GM23248 (cell line): ENCODE measurements at regions not wholly inside any gene's neighbourhood (a gene's known extent, or its start where the extent isn't known, plus 50 kb on each side); places are given as distances from the start of the nearest gene placed in this dataset.

ENCODE experiments used
- DNase-seq: peaks from one replicate; pipeline ENCODE4 v3.0.0-alpha.2; 2015
- H2AFZ ChIP-seq: fragments of 200-600 bp; sonication (generic); 2 replicates; pipeline ENCODE4 v1.6.1; 2016; ENCODE audit warnings: antibody characterized with exemption
- H3F3A ChIP-seq: fragments of 200-600 bp; sonication (generic); 2 replicates; pipeline ENCODE4 v1.6.1; 2016; ENCODE audit warnings: mild to moderate bottlenecking, antibody characterized with exemption, mixed run types; ENCODE audit not compliant: insufficient read depth
- H3K27ac ChIP-seq: fragments of 200-600 bp; sonication (generic); 2 replicates; pipeline ENCODE4 v1.5.1; 2016; ENCODE audit warnings: mild to moderate bottlenecking
- H3K27me3 ChIP-seq: fragments of 200-600 bp; sonication (generic); replicated peaks from 2 replicates; pipeline ENCODE4 v1.6.1; 2016; ENCODE audit warnings: mild to moderate bottlenecking; ENCODE audit not compliant: insufficient read depth
- H3K36me3 ChIP-seq: fragments of 200-600 bp; sonication (generic); 2 replicates; pipeline ENCODE4 v1.6.1; 2016; ENCODE audit warnings: low read depth, mild to moderate bottlenecking
- H3K4me1 ChIP-seq: fragments of 200-600 bp; sonication (generic); 2 replicates; pipeline ENCODE4 v1.6.1; 2016; ENCODE audit warnings: mild to moderate bottlenecking; ENCODE audit not compliant: insufficient read depth
- H3K4me2 ChIP-seq: fragments of 200-600 bp; sonication (generic); one replicate; pipeline ENCODE4 v1.6.1; 2016; ENCODE audit warnings: mild to moderate bottlenecking; ENCODE audit not compliant: unreplicated experiment
- H3K4me3 ChIP-seq: fragments of 200-600 bp; sonication (generic); 2 replicates; pipeline ENCODE4 v1.5.1; 2016; ENCODE audit warnings: mild to moderate bottlenecking
- H3K79me2 ChIP-seq: fragments of 200-600 bp; sonication (generic); 2 replicates; pipeline ENCODE4 v1.6.1; 2016; ENCODE audit warnings: mild to moderate bottlenecking; ENCODE audit not compliant: insufficient read depth
- H3K9ac ChIP-seq: fragments of 200-600 bp; sonication (generic); 2 replicates; pipeline ENCODE4 v1.6.1; 2016; ENCODE audit warnings: mild to moderate bottlenecking
- H3K9me2 ChIP-seq: fragments of 200-600 bp; sonication (generic); 2 replicates; pipeline ENCODE4 v1.6.1; 2016; ENCODE audit warnings: mixed run types, mild to moderate bottlenecking, moderate library complexity; ENCODE audit not compliant: insufficient read depth
- H3K9me3 ChIP-seq: fragments of 200-600 bp; sonication (generic); one replicate; pipeline ENCODE4 v1.6.1; 2017; ENCODE audit warnings: low read depth
- H4K20me1 ChIP-seq: fragments of 200-600 bp; sonication (generic); 2 replicates; pipeline ENCODE4 v1.6.0; 2016; ENCODE audit not compliant: insufficient read depth
- EZH2 ChIP-seq: fragments of 200-600 bp; sonication (generic); IDR thresholded peaks from 2 replicates; pipeline ENCODE4 v1.6.1; 2018; ENCODE audit warnings: antibody characterized with exemption, mild to moderate bottlenecking; ENCODE audit not compliant: insufficient read depth, poor library complexity, severe bottlenecking
- EZH2phosphoT487 ChIP-seq: fragments of 200-600 bp; sonication (generic); IDR thresholded peaks from 2 replicates; pipeline ENCODE4 v1.6.1; 2018; ENCODE audit warnings: antibody characterized with exemption, moderate library complexity, mild to moderate bottlenecking, low read depth; ENCODE audit not compliant: insufficient read depth
- WGBS, 2 experiments: methylation state at CpG; one replicate each; pipeline ENCODE4 v1.1.6; 2015 to 2017; ENCODE audit warnings: low lambda C conversion rate in 2 of 2, low coverage in 1 of 2; ENCODE audit errors: missing lambda C conversion rate in 2 of 2; 5-methylcytosine and 5-hydroxymethylcytosine counted together
- in situ Hi-C: fragments of 300-500 bp; cut with MboI; formaldehyde crosslinking; loops from 2 replicates; pipeline ENCODE4 v1.15.0; 2020

DNA sequence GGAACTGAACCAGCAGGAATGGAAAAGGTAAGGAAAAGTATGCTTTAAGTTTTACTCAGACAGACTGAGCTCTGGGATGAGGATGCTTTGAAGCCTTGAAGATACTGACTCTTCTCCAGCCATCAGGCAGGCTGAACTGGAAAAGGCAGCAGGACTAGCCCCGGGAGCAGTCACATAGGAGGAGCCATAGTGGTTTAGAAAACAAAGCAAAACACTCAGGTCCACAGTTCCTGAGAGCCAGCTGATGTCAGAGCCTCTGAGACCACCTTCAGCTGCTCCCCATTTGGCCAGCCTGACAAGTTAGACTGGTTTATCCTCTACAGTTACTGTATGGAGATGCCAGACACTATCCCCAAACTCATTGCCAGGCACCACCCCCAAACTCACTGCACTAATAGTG is 167.9 kb upstream of the CPEB2 start:
- Histone ChIP-seq H3K27me3 (no peaks in the 10 kb centered on the region; the same call in 1 of the 2 replicates), H2AFZ (no peak overlapping the region), H3K9me3 (no peaks in the 10 kb centered on the region), H3K79me2 (no peaks in the 10 kb centered on the region), H3K4me3 (no peak overlapping the region), H3F3A (no peaks in the 10 kb centered on the region), H3K27ac (no peak overlapping the region), H3K9ac (no peak overlapping the region), H3K4me2 (no peak overlapping the region), H3K36me3 (no peaks in the 10 kb centered on the region), H3K9me2 (no peaks in the 10 kb centered on the region), H3K4me1 (no peaks in the 10 kb centered on the region), H4K20me1 (no peaks in the 10 kb centered on the region)
- in situ Hi-C loops: no loop called here
- WGBS, 2 experiments: 14 to 30% methylated on average over 1 of the region's 1 CpG
- DNase-seq: no peak
- TF ChIP-seq EZH2 (no peak), EZH2phosphoT487 (no peak)

DNA sequence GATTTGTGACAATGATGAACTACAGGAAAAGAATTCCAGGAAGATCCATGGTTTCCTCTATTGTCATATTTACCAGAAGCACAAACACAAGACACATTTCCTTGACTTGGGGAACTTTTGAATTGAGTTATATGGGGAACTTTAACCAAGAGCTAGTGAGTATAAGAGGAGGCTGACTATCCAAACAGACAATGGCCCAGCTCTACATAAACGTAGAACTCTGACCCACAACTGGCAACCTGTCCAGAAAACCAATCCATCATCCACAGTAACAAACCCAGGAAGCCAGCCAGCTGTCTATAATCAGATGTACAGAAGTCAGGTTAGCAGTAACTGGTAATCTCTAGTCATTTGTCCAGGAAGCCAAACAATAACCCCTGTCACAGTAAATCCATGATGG is 167.0 kb upstream of the CPEB2 start:
- Histone ChIP-seq H3K36me3 (no peaks in the 10 kb centered on the region), H3K9me3 (no peaks in the 10 kb centered on the region), H3K4me3 (no peak overlapping the region), H3K9ac (no peak overlapping the region), H3K4me2 (no peak overlapping the region), H3K27ac (no peak overlapping the region), H3F3A (no peaks in the 10 kb centered on the region), H3K27me3 (no peaks in the 10 kb centered on the region; the same call in 1 of the 2 replicates), H3K79me2 (no peaks in the 10 kb centered on the region), H2AFZ (no peak overlapping the region), H3K4me1 (no peaks in the 10 kb centered on the region), H4K20me1 (no peaks in the 10 kb centered on the region), H3K9me2 (no peaks in the 10 kb centered on the region)
- WGBS, 2 experiments: 0% methylated on average over 1 of the region's 1 CpG
- in situ Hi-C loops: no loop called here
- TF ChIP-seq EZH2 (no peak), EZH2phosphoT487 (no peak)
- DNase-seq: no peak

DNA sequence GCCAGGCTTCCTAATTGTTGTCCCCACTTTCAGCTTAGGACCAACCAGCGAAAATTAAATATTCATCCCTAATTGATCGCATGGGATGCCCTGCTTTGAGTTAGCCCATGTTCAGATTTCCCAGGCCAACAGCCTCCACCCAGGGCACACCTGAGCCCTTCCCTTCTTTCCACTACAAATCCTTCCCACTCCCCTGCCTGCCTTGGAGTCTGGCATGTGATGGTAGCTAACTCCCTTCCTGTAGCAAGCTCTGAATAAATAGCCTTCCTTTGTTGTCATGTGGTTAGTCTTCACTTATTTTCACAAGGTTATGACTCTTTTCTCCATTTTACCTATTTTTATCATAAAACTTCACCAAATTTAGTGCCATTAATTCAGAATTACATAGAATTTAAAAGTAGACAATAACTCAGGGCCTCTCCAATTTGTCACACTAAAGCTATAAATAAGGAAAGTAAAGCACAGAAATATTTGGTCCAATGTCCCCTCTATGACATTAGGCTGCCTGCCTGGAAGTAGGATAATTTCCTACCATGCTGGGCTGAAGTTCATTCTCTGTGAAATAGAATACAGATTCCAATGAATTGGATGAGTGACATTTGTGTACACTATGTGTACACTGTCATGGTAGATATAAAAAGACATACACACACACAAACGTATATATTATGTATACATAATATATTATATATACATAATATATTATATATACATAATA is 166.4 kb upstream of the CPEB2 start:
- H3K4me2 ChIP-seq: no peak overlapping the region
- WGBS, 2 experiments: 74 to 75% methylated on average over 3 of the region's 3 CpGs
- H3K36me3 ChIP-seq: no peaks in the 10 kb centered on the region
- DNase-seq: no peak
- H3F3A ChIP-seq: no peaks in the 10 kb centered on the region
- no peak overlapping the region for H3K9ac ChIP-seq
- H3K4me1 ChIP-seq: no peaks in the 10 kb centered on the region
- no peaks in the 10 kb centered on the region for H3K79me2 ChIP-seq
- H3K27ac ChIP-seq: no peak overlapping the region
- H3K27me3 ChIP-seq: no peaks in the 10 kb centered on the region; the same call in 1 of the 2 replicates
- no peaks in the 10 kb centered on the region for H3K9me3 ChIP-seq
- no peaks in the 10 kb centered on the region for H3K9me2 ChIP-seq
- H3K4me3 ChIP-seq: no peak overlapping the region
- no peak for TF ChIP-seq EZH2phosphoT487
- no peak for TF ChIP-seq EZH2
- H2AFZ ChIP-seq: no peak overlapping the region
- in situ Hi-C loops: no loop called here
- no peaks in the 10 kb centered on the region for H4K20me1 ChIP-seq

DNA sequence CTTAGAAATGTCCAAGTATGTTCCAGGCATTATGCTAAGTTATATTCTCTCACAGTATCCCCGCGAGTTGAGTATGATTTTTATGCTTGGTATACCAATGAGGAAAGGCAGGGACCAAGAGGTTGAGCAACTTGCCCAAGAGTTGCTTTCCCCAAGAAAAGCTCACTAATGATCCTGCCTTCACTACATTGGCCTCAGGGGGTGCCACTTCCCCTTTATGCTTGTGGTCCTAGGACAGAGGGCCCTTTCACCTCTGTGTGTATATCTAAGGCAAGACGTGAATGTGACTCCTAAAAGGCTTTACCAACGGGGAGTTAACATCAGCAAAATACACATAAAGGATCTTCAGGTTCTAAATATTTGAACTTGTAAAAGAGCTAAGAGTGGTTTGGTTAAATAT is 164.4 kb upstream of the CPEB2 start:
- H3K4me2 ChIP-seq: no peak overlapping the region
- 81 to 85% methylated on average over 4 of the region's 4 CpGs for WGBS, 2 experiments
- H3K27ac ChIP-seq: no peak overlapping the region
- H3K9me2 ChIP-seq: no peaks in the 10 kb centered on the region
- H3K27me3 ChIP-seq: no peaks in the 10 kb centered on the region
- no peak for TF ChIP-seq EZH2phosphoT487
- no peak for TF ChIP-seq EZH2
- H4K20me1 ChIP-seq: no peaks in the 10 kb centered on the region
- H3K9ac ChIP-seq: no peak overlapping the region
- H3K4me3 ChIP-seq: no peak overlapping the region
- H2AFZ ChIP-seq: no peak overlapping the region
- peak; percentile 14 for DNase-seq
- no peaks in the 10 kb centered on the region for H3K79me2 ChIP-seq
- H3K36me3 ChIP-seq: no peaks in the 10 kb centered on the region
- H3K4me1 ChIP-seq: no peaks in the 10 kb centered on the region
- no peaks in the 10 kb centered on the region for H3K9me3 ChIP-seq
- in situ Hi-C loops: no loop called here
- H3F3A ChIP-seq: no peaks in the 10 kb centered on the region
